Erythroblast (primary cell): ENCODE measurements at regions not wholly inside any gene's neighbourhood (a gene's known extent, or its start where the extent isn't known, plus 50 kb on each side); places are given as distances from the start of the nearest gene placed in this dataset.

Source experiments
- GATA1 ChIP-seq: IDR thresholded peaks from 2 replicates; pipeline ENCODE4 v1.6.1; 2011; ENCODE audit warnings: low read depth, mild to moderate bottlenecking, control low read depth, low read length, moderate library complexity
- POLR2A ChIP-seq: IDR thresholded peaks from 2 replicates; pipeline ENCODE4 v1.6.1; 2011; ENCODE audit warnings: mild to moderate bottlenecking, low read length

- no peak for TF ChIP-seq POLR2A
- no peak for TF ChIP-seq GATA1
Observed at GRCh38 chr1:57761628-57762027, 337.8 kb upstream of the DAB1 start.
